DND-41 (cell line): ENCODE measurements at regions not wholly inside any gene's neighbourhood (a gene's known extent, or its start where the extent isn't known, plus 50 kb on each side); places are given as distances from the start of the nearest gene placed in this dataset.

Experiments used
- EZH2 ChIP-seq: IDR thresholded peaks from 3 replicates; pipeline ENCODE4 v1.6.1; 2012; ENCODE audit warnings: borderline replicate concordance, low read depth, mild to moderate bottlenecking, moderate library complexity, low read length, inconsistent platforms; ENCODE audit not compliant: severe bottlenecking
- TF ChIP-seq, protein P1 (sequence below): IDR thresholded peaks from 2 replicates; pipeline ENCODE4 v1.5.1; 2012; ENCODE audit warnings: borderline replicate concordance, low read length, moderate library complexity, mild to moderate bottlenecking; ENCODE audit not compliant: poor library complexity, severe bottlenecking; ENCODE audit errors: extremely low read depth

DNA sequence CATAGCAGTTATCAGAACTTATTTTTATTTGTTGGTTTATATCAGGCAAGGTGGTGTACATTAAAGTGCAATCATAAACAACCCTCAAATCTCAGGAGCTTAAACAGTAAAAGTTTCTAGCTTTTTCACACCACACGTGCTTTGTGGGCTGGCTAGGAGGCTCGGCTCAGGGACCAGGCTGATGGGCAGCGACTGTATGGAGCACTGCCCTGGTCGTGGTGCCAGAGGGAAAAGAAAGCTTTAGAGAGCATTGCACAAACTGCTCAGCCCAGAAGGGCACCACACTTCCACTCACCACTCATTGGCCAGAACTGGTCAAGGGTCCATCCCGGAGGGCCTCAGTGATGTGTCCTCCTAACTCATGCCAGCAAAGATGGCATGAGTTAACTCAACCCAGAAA, 123.2 kb downstream of the AQP9 start:
- TF ChIP-seq, protein P1, sequence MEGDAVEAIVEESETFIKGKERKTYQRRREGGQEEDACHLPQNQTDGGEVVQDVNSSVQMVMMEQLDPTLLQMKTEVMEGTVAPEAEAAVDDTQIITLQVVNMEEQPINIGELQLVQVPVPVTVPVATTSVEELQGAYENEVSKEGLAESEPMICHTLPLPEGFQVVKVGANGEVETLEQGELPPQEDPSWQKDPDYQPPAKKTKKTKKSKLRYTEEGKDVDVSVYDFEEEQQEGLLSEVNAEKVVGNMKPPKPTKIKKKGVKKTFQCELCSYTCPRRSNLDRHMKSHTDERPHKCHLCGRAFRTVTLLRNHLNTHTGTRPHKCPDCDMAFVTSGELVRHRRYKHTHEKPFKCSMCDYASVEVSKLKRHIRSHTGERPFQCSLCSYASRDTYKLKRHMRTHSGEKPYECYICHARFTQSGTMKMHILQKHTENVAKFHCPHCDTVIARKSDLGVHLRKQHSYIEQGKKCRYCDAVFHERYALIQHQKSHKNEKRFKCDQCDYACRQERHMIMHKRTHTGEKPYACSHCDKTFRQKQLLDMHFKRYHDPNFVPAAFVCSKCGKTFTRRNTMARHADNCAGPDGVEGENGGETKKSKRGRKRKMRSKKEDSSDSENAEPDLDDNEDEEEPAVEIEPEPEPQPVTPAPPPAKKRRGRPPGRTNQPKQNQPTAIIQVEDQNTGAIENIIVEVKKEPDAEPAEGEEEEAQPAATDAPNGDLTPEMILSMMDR = no peak
- TF ChIP-seq EZH2 = no peak
